NCI-H526 (cell line): ENCODE measurements at regions not wholly inside any gene's neighbourhood (a gene's known extent, or its start where the extent isn't known, plus 50 kb on each side); places are given as distances from the start of the nearest gene placed in this dataset.

Experiments used
- DNase-seq, 2 experiments: peaks; one replicate each; lab custom pipeline; 2025; lab: John Stamatoyannopoulos, UW

- DNase-seq = no peak
These were observed 359.2 kb downstream of the BUD13 start for GRCh38 chr11:116413301-116414242.

GRCh38 chr11:116412118-116412889 lies 360.5 kb downstream of the BUD13 start:
- DNase-seq = no peak

GRCh38 chr11:116409238-116409637 lies 363.5 kb downstream of the BUD13 start:
- no peak for DNase-seq

- DNase-seq = no peak
These were observed 366.7 kb downstream of the BUD13 start for GRCh38 chr11:116406042-116406441.

GRCh38 chr11:116404462-116404798 lies 368.4 kb downstream of the BUD13 start:
- DNase-seq = no peak

GRCh38 chr11:116403794-116404461 lies 368.9 kb downstream of the BUD13 start:
- DNase-seq = no peak

- no peak for DNase-seq
These were observed 372.7 kb downstream of the BUD13 start for GRCh38 chr11:116400081-116400480.

- no peak for DNase-seq
These were observed 375.1 kb downstream of the BUD13 start for GRCh38 chr11:116397602-116398084.

GRCh38 chr11:116396331-116396730 lies 376.5 kb downstream of the BUD13 start:
- DNase-seq = no peak

GRCh38 chr11:116394022-116394421 lies 378.8 kb downstream of the BUD13 start:
- peak; percentile 49 to 67 for DNase-seq

GRCh38 chr11:116390963-116391362 lies 381.8 kb downstream of the BUD13 start:
- DNase-seq = no peak

GRCh38 chr11:116388146-116388545 lies 384.6 kb downstream of the BUD13 start:
- DNase-seq = no peak

- no peak for DNase-seq
These were observed 385.1 kb downstream of the BUD13 start for GRCh38 chr11:116387641-116388040.

GRCh38 chr11:116386118-116386699 lies 386.6 kb downstream of the BUD13 start:
- DNase-seq = peak; percentile 83 to 87

- no peak for DNase-seq
These were observed 387.9 kb downstream of the BUD13 start for GRCh38 chr11:116384876-116385275.

GRCh38 chr11:116384407-116384806 lies 388.4 kb downstream of the BUD13 start:
- no peak for DNase-seq

- no peak for DNase-seq
These were observed 393.5 kb downstream of the BUD13 start for GRCh38 chr11:116379185-116379828.

- no peak for DNase-seq
These were observed 396.2 kb downstream of the BUD13 start for GRCh38 chr11:116376547-116376946.

- DNase-seq = no peak
These were observed 396.7 kb downstream of the BUD13 start for GRCh38 chr11:116376054-116376453.

- no peak for DNase-seq
These were observed 397.6 kb downstream of the BUD13 start for GRCh38 chr11:116375221-116375620.

GRCh38 chr11:116374085-116374484 lies 398.7 kb downstream of the BUD13 start:
- no peak for DNase-seq
